Endothelial cell of umbilical vein (primary cell): ENCODE measurements at regions not wholly inside any gene's neighbourhood (a gene's known extent, or its start where the extent isn't known, plus 50 kb on each side); places are given as distances from the start of the nearest gene placed in this dataset.

Source experiments
- BruUV-seq: library from RNA; stranded (reverse); fragments of 400-500 nt; replicated peaks from 2 replicates; lab custom pipeline; 2021; lab: Mats Ljungman, UMichigan
- CTCF ChIA-PET: fragments of 300-600, 350-600 bp; sonication (Branson Sonifier 250); formaldehyde crosslinking; loops from one replicate; lab custom pipeline; 2021; ENCODE audit warnings: antibody characterized with exemption, inconsistent platforms; lab: Charles Lee
- POLR2A ChIA-PET: fragments of 300-600, 350-600 bp; sonication (Branson Sonifier 250); formaldehyde crosslinking; loops from one replicate; lab custom pipeline; 2021; ENCODE audit warnings: antibody characterized with exemption, inconsistent platforms; lab: Charles Lee
- DNase-seq: peaks from one replicate; pipeline ENCODE4 v3.0.0-alpha.2; 2011; ENCODE audit warnings: low read depth, low spot score
- FAIRE-seq: peaks from 2 replicates; lab custom pipeline; 2011; peaks lifted over from hg19 to GRCh38; lab: Jason Lieb, UNC
- H2AFZ ChIP-seq: 2 replicates; pipeline ENCODE4 v1.6.0; 2012; ENCODE audit warnings: low read depth, low read length, control low read depth, inconsistent platforms
- H3K27ac ChIP-seq: 2 replicates; pipeline ENCODE4 v1.5.1; 2011; ENCODE audit warnings: low read depth, mild to moderate bottlenecking, control low read depth, low read length, moderate library complexity; ENCODE audit not compliant: insufficient read depth
- H3K27me3 ChIP-seq, 2 experiments: 2 replicates each; pipeline versions ENCODE4 v1.6.0 to v1.6.1; 2011; ENCODE audit warnings: low read length in 2 of 2, mixed read lengths in 1 of 2; ENCODE audit not compliant: control insufficient read depth in 2 of 2, insufficient read depth in 2 of 2
- H3K36me3 ChIP-seq, 2 experiments: 2 replicates in 1 of 2; 3 replicates in 1 of 2; pipeline ENCODE4 v1.5.1; 2011; ENCODE audit warnings: low read length in 2 of 2, mild to moderate bottlenecking in 1 of 2, moderate library complexity in 1 of 2; ENCODE audit not compliant: control insufficient read depth in 2 of 2, insufficient read depth in 2 of 2; ENCODE audit errors: extremely low read depth in 1 of 2
- H3K4me1 ChIP-seq: 3 replicates; pipeline ENCODE4 v1.5.1; 2011; ENCODE audit warnings: mild to moderate bottlenecking, low read length; ENCODE audit not compliant: control insufficient read depth, insufficient read depth; ENCODE audit errors: extremely low read depth
- H3K4me2 ChIP-seq: 2 replicates; pipeline ENCODE4 v1.6.1; 2011; ENCODE audit warnings: low read length, control low read depth, mixed read lengths; ENCODE audit not compliant: insufficient read depth
- H3K4me3 ChIP-seq, 3 experiments: fragments of 200-600 bp in 1 of 3; sonication (generic), shearing (Covaris generic) in 1 of 3; replicated peaks in 1 of 3; 2 replicates each; pipeline ENCODE4 v1.5.1; 2011 to 2016; ENCODE audit warnings: control low read depth in 3 of 3, low read length in 3 of 3, mild to moderate bottlenecking in 2 of 3, inconsistent platforms in 1 of 3, low read depth in 1 of 3, moderate library complexity in 1 of 3; ENCODE audit not compliant: insufficient read depth in 1 of 3
- H3K79me2 ChIP-seq: 2 replicates; pipeline ENCODE4 v1.6.0; 2012; ENCODE audit warnings: low read length, inconsistent platforms; ENCODE audit not compliant: control insufficient read depth, insufficient read depth
- H3K9ac ChIP-seq: replicated peaks from 2 replicates; pipeline ENCODE3; 2011; ENCODE audit warnings: low read length, control low read depth; ENCODE audit not compliant: insufficient read depth; ENCODE audit errors: extremely low read depth
- H3K9me1 ChIP-seq: replicated peaks from 3 replicates; pipeline ENCODE4 v1.6.0; 2011; ENCODE audit warnings: mild to moderate bottlenecking, low read length; ENCODE audit not compliant: control insufficient read depth, insufficient read depth; ENCODE audit errors: extremely low read depth
- H3K9me3 ChIP-seq: replicated peaks from 2 replicates; pipeline ENCODE4 v1.5.1; 2012; ENCODE audit warnings: low read length, inconsistent platforms; ENCODE audit not compliant: control insufficient read depth, insufficient read depth
- H4K20me1 ChIP-seq: replicated peaks from 2 replicates; pipeline ENCODE3; 2011; ENCODE audit warnings: mild to moderate bottlenecking, low read length; ENCODE audit not compliant: control insufficient read depth, insufficient read depth; ENCODE audit errors: extremely low read depth
- FOS ChIP-seq: IDR thresholded peaks from 2 replicates; pipeline ENCODE4 v1.6.1; 2011; ENCODE audit warnings: mild to moderate bottlenecking, low read length, moderate library complexity, borderline replicate concordance; ENCODE audit not compliant: insufficient read depth
- GATA2 ChIP-seq: IDR thresholded peaks from 2 replicates; pipeline ENCODE4 v1.7.0; 2011; ENCODE audit warnings: low read depth, mild to moderate bottlenecking, moderate library complexity, mixed read lengths, low read length; ENCODE audit not compliant: insufficient read length, insufficient read depth
- JUN ChIP-seq: IDR thresholded peaks from 2 replicates; pipeline ENCODE4 v1.6.1; 2011; ENCODE audit warnings: borderline replicate concordance, low read depth; ENCODE audit not compliant: insufficient read length, insufficient read depth
- POLR2A ChIP-seq: IDR thresholded peaks from 2 replicates; pipeline ENCODE4 v1.6.1; 2012; ENCODE audit warnings: low read depth, mild to moderate bottlenecking, control low read depth, low read length
- dilution Hi-C: fragments of 300-500 bp; cut with MboI; formaldehyde crosslinking; loops from one replicate; pipeline ENCODE4 v1.15.0; 2019; ENCODE audit warnings: low sequenced_read_pairs; ENCODE audit not compliant: extremely low pct_ligation_motif_present
- intact Hi-C: fragments of 100-400 bp; cut with micrococcal nuclease; formaldehyde crosslinking; loops from one replicate; pipeline ENCODE4 v1.10.0; 2022
- TF ChIP-seq, protein P1 (sequence below), 2 donors: IDR thresholded peaks; 1 replicate in 1 of 2; 2 replicates in 1 of 2; pipeline ENCODE4 v1.5.1; 2011; ENCODE audit warnings: low read length in 2 of 2, mild to moderate bottlenecking in 2 of 2, moderate library complexity in 2 of 2, control low read depth in 1 of 2, inconsistent platforms in 1 of 2, low read depth in 1 of 2; ENCODE audit not compliant: insufficient read depth in 1 of 2; ENCODE audit errors: extremely low read depth in 1 of 2
- TF ChIP-seq, protein P2 (sequence below): IDR thresholded peaks from 2 replicates; pipeline ENCODE4 v1.6.1; 2011; ENCODE audit not compliant: insufficient read depth, insufficient read length

DNA sequence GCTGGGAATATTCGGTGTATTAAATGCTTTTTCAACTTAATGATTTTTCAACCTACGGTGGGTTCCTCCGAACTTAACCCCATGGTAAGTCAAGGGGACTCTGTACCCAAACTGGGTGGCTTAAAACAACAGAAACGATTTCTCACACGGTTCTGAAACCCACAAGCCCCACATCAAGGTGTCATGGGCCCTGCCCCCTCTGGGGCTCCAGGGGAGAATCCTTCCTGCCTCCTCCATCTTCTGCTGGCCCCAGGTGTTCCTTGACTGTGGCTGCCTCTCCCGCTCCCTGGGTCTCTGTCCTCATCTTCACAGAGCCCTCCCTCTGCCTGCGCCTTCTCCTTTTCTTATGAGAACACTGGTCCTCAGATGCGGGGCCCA, 301.3 kb upstream of the SALL3 start:
- H3K4me3 ChIP-seq = no peak overlapping the region
- FAIRE-seq (no peak), DNase-seq (no peak)
- H3K9me1 ChIP-seq = no peaks in the 10 kb centered on the region
- H3K27me3 ChIP-seq = no peaks in the 10 kb centered on the region
- dilution Hi-C loops = no loop called here
- TF ChIP-seq JUN (no peak), GATA2 (no peak), FOS (no peak)
- TF ChIP-seq, protein P1, sequence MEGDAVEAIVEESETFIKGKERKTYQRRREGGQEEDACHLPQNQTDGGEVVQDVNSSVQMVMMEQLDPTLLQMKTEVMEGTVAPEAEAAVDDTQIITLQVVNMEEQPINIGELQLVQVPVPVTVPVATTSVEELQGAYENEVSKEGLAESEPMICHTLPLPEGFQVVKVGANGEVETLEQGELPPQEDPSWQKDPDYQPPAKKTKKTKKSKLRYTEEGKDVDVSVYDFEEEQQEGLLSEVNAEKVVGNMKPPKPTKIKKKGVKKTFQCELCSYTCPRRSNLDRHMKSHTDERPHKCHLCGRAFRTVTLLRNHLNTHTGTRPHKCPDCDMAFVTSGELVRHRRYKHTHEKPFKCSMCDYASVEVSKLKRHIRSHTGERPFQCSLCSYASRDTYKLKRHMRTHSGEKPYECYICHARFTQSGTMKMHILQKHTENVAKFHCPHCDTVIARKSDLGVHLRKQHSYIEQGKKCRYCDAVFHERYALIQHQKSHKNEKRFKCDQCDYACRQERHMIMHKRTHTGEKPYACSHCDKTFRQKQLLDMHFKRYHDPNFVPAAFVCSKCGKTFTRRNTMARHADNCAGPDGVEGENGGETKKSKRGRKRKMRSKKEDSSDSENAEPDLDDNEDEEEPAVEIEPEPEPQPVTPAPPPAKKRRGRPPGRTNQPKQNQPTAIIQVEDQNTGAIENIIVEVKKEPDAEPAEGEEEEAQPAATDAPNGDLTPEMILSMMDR (IDR thresholded peaks at IDR 0.05; ENCODE audit: extremely low read depth in 1 of 2, insufficient read depth in 1 of 2, low read depth in 1 of 2, low read length in 2 of 2) = no peak
- TF ChIP-seq, protein P2, sequence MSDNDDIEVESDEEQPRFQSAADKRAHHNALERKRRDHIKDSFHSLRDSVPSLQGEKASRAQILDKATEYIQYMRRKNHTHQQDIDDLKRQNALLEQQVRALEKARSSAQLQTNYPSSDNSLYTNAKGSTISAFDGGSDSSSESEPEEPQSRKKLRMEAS = no peak
- H3K9me3 ChIP-seq = peaks cover 2% of the 10 kb centered on the region
- POLR2A ChIA-PET = no interaction called here
- intact Hi-C loops = no loop called here
- no peak overlapping the region for H3K4me2 ChIP-seq
- no peaks in the 10 kb centered on the region for H3K36me3 ChIP-seq
- H3K9ac ChIP-seq = no peak overlapping the region
- no peaks in the 10 kb centered on the region for H4K20me1 ChIP-seq
- CTCF ChIA-PET = no interaction called here
- no TSS peak for BruUV-seq
- no peaks in the 10 kb centered on the region for H3K79me2 ChIP-seq
- H2AFZ ChIP-seq = no peak overlapping the region
- H3K27ac ChIP-seq = no peak overlapping the region
- H3K4me1 ChIP-seq = no peaks in the 10 kb centered on the region

DNA sequence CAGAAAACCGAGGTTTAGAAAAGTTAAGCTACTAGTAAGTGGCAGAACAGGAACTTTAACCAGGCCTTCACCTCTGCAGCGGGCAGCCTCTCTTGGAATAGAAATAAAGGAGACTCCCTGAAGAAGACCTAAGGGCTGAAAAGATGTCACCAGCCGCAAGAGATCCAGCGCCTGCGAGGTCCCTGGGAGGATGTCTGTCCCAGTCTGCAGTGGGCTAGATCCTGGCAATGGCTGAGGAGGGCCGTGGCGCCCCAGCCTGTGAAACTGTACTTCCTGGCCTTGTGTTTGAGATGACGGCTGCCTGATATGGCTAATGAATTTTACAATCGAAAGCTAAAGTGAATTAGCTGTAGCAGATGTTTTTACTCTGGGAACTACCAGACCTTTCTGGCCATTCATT, 300.6 kb upstream of the SALL3 start:
- dilution Hi-C loops = no loop called here

More for the DNA sequence above, 300.6 kb upstream of the SALL3 start:
- intact Hi-C loops = no loop called here
- no peaks in the 10 kb centered on the region for H3K27me3 ChIP-seq
- ChIA-PET CTCF (no interaction called here), POLR2A (no interaction called here)
- H3K4me1 ChIP-seq = no peaks in the 10 kb centered on the region
- no peak overlapping the region for H3K9ac ChIP-seq
- no peaks in the 10 kb centered on the region for H3K79me2 ChIP-seq
- TF ChIP-seq FOS (no peak), JUN (no peak), POLR2A (no peak)
- no peaks in the 10 kb centered on the region for H3K9me1 ChIP-seq
- H4K20me1 ChIP-seq = no peaks in the 10 kb centered on the region
- no peak for DNase-seq
- no peak for FAIRE-seq
- no peak overlapping the region for H3K4me3 ChIP-seq
- H3K27ac ChIP-seq = no peak overlapping the region
- no TSS peak for BruUV-seq
- H3K36me3 ChIP-seq = no peaks in the 10 kb centered on the region
- no peak overlapping the region for H3K4me2 ChIP-seq
- peaks cover 2% of the 10 kb centered on the region for H3K9me3 ChIP-seq
- no peak overlapping the region for H2AFZ ChIP-seq
